Mucosa of gallbladder (tissue), 1 donor: ENCODE measurements at regions not wholly inside any gene's neighbourhood (a gene's known extent, or its start where the extent isn't known, plus 50 kb on each side); places are given as distances from the start of the nearest gene placed in this dataset.

Source experiments
- DNase-seq: peaks from one replicate; pipeline ENCODE4 v3.0.0-alpha.2; 2020; ENCODE audit warnings: low spot score
- donor health status: DM: no; HTN: no; CAD: no.

- no peak for DNase-seq
These were observed 187.6 kb downstream of the GADD45G start for GRCh38 chr9:89792189-89793123.

GRCh38 chr9:89793124-89793495, 188.3 kb downstream of the GADD45G start:
- DNase-seq: no peak

- DNase-seq: no peak
These were observed 188.7 kb downstream of the GADD45G start for GRCh38 chr9:89793551-89793950.

GRCh38 chr9:89794918-89795317, 190.1 kb downstream of the GADD45G start:
- DNase-seq: no peak

- no peak for DNase-seq
These were observed 190.9 kb downstream of the GADD45G start for GRCh38 chr9:89795538-89796195.

- DNase-seq: no peak
These were observed 191.8 kb downstream of the GADD45G start for GRCh38 chr9:89796606-89797005.

- DNase-seq: no peak
These were observed 192.4 kb downstream of the GADD45G start for GRCh38 chr9:89797255-89797654.

GRCh38 chr9:89797937-89798455, 193.2 kb downstream of the GADD45G start:
- no peak for DNase-seq

GRCh38 chr9:89798547-89799120, 193.8 kb downstream of the GADD45G start:
- no peak for DNase-seq

- DNase-seq: no peak
These were observed 194.4 kb downstream of the GADD45G start for GRCh38 chr9:89799221-89799620.

GRCh38 chr9:89799766-89800165, 195.0 kb downstream of the GADD45G start:
- no peak for DNase-seq

- no peak for DNase-seq
These were observed 196.5 kb downstream of the GADD45G start for GRCh38 chr9:89801341-89801740.

- DNase-seq: no peak
These were observed 197.2 kb downstream of the GADD45G start for GRCh38 chr9:89801742-89802670.

GRCh38 chr9:89802781-89803355, 198.1 kb downstream of the GADD45G start:
- no peak for DNase-seq

- DNase-seq: no peak
These were observed 198.6 kb downstream of the GADD45G start for GRCh38 chr9:89803403-89803802.

GRCh38 chr9:89804766-89805531, 200.1 kb downstream of the GADD45G start:
- no peak for DNase-seq

- no peak for DNase-seq
These were observed 200.9 kb downstream of the GADD45G start for GRCh38 chr9:89805571-89806292.

GRCh38 chr9:89806371-89807100, 201.7 kb downstream of the GADD45G start:
- no peak for DNase-seq

- DNase-seq: no peak
These were observed 202.2 kb downstream of the GADD45G start for GRCh38 chr9:89807101-89807395.
